ENCODE measurements at regions not wholly inside any gene's neighbourhood (a gene's known extent, or its start where the extent isn't known, plus 50 kb on each side); places are given as distances from the start of the nearest gene placed in this dataset.

DNA sequence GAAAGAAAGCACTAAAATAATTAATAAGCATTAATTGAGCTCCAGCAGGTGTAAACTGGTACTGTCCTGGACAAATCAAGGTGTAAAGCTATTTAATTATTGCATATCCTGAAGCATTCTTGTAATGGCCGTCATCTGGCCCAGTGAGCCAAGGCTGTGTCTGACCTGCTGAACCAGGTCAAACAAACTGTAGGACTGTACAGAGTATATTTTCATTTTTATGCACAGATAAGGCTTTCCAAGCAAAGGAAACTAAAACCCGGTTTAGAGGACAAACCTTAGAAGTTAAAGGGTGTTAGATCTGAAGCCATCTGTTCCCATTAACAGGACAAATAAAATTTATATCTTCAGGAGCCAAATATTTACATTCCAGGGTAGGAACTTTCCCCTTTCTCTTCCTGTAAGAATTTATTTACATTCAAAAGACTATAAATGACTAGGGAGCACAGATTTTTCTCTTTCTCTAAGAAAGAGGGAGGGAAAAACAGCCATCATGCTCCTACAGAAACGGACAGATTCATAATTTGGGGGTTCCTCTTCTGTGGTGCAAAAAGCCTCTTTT, 69.8 kb downstream of the ESM1 start:
- Histone ChIP-seq H3K79me2 (ENCODE audit: low read depth) (no peaks in the 10 kb centered on the region), H3K9me3 (ENCODE audit: insufficient read depth, low read depth) (no peaks in the 10 kb centered on the region), H3K4me3 (no peak overlapping the region), H3K4me2 (no peak overlapping the region), H2AFZ (no peak overlapping the region), H3F3A (ENCODE audit: insufficient read depth, low read depth) (no peaks in the 10 kb centered on the region), H4K20me1 (ENCODE audit: insufficient read depth) (no peaks in the 10 kb centered on the region), H3K4me1 (replicated peaks; ENCODE audit: insufficient read depth) (no peaks in the 10 kb centered on the region), H3K9me2 (ENCODE audit: insufficient read depth) (no peaks in the 10 kb centered on the region), H3K27ac (no peak overlapping the region), H3K36me3 (ENCODE audit: low read depth) (no peaks in the 10 kb centered on the region), H3K27me3 (ENCODE audit: insufficient read depth, low read depth) (peaks cover 20% of the 10 kb centered on the region)
- TF ChIP-seq, protein P1, sequence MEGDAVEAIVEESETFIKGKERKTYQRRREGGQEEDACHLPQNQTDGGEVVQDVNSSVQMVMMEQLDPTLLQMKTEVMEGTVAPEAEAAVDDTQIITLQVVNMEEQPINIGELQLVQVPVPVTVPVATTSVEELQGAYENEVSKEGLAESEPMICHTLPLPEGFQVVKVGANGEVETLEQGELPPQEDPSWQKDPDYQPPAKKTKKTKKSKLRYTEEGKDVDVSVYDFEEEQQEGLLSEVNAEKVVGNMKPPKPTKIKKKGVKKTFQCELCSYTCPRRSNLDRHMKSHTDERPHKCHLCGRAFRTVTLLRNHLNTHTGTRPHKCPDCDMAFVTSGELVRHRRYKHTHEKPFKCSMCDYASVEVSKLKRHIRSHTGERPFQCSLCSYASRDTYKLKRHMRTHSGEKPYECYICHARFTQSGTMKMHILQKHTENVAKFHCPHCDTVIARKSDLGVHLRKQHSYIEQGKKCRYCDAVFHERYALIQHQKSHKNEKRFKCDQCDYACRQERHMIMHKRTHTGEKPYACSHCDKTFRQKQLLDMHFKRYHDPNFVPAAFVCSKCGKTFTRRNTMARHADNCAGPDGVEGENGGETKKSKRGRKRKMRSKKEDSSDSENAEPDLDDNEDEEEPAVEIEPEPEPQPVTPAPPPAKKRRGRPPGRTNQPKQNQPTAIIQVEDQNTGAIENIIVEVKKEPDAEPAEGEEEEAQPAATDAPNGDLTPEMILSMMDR (conservative IDR thresholded peaks at IDR 0.05) = no peak
- no peak for TF ChIP-seq EZH2 (IDR thresholded peaks at IDR 0.05; ENCODE audit: low read depth)
- POLR2A ChIA-PET (ENCODE audit: unreplicated experiment) = no interaction called here
- no TSS peak for BruUV-seq (replicated peaks)
- intact Hi-C loops (cut with micrococcal nuclease; ENCODE audit: unreplicated experiment) = no loop called here
- CTCF ChIA-PET = no interaction called here
- no peak for DNase-seq

DNA sequence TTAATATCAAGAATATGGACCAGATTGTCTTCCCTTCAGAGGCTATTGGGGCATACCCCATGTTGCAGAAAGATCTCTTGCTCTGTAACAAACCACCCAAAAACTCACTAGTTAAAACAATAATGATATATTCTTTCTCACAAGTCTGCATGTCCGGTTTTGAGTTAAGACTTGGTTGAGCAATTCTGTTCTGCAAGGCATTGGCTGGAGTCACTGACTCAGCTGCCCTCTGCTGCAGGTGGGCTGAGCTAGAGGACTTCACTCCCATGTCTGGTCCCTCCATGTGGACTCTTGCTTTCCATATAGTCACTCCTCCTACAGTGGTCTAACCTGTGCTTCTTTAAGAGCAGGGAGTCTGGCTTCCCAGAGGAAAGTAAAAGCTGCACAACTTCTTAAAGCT, 73.4 kb downstream of the ESM1 start:
- Histone ChIP-seq H3K27ac (no peak overlapping the region), H3F3A (ENCODE audit: insufficient read depth, low read depth) (no peaks in the 10 kb centered on the region), H3K27me3 (ENCODE audit: insufficient read depth, low read depth) (peaks cover 24% of the 10 kb centered on the region), H4K20me1 (ENCODE audit: insufficient read depth) (no peaks in the 10 kb centered on the region), H3K4me1 (replicated peaks; ENCODE audit: insufficient read depth) (no peaks in the 10 kb centered on the region), H3K36me3 (ENCODE audit: low read depth) (no peaks in the 10 kb centered on the region), H3K9me2 (ENCODE audit: insufficient read depth) (no peaks in the 10 kb centered on the region), H2AFZ (no peak overlapping the region), H3K79me2 (ENCODE audit: low read depth) (no peaks in the 10 kb centered on the region), H3K9me3 (ENCODE audit: insufficient read depth, low read depth) (no peaks in the 10 kb centered on the region), H3K4me3 (no peak overlapping the region), H3K4me2 (no peak overlapping the region)
- POLR2A ChIA-PET (ENCODE audit: unreplicated experiment) = no interaction called here
- no TSS peak for BruUV-seq (replicated peaks)
- intact Hi-C loops (cut with micrococcal nuclease; ENCODE audit: unreplicated experiment) = no loop called here
- TF ChIP-seq, protein P1 (conservative IDR thresholded peaks at IDR 0.05) = no peak
- no peak for TF ChIP-seq EZH2 (IDR thresholded peaks at IDR 0.05; ENCODE audit: low read depth)
- CTCF ChIA-PET = interaction anchor here (0.6 kb wide), 1 partner anchor 176 kb away, joined by 3 read pairs; no protein-coding TSS in a partner anchor
- no peak for DNase-seq

DNA sequence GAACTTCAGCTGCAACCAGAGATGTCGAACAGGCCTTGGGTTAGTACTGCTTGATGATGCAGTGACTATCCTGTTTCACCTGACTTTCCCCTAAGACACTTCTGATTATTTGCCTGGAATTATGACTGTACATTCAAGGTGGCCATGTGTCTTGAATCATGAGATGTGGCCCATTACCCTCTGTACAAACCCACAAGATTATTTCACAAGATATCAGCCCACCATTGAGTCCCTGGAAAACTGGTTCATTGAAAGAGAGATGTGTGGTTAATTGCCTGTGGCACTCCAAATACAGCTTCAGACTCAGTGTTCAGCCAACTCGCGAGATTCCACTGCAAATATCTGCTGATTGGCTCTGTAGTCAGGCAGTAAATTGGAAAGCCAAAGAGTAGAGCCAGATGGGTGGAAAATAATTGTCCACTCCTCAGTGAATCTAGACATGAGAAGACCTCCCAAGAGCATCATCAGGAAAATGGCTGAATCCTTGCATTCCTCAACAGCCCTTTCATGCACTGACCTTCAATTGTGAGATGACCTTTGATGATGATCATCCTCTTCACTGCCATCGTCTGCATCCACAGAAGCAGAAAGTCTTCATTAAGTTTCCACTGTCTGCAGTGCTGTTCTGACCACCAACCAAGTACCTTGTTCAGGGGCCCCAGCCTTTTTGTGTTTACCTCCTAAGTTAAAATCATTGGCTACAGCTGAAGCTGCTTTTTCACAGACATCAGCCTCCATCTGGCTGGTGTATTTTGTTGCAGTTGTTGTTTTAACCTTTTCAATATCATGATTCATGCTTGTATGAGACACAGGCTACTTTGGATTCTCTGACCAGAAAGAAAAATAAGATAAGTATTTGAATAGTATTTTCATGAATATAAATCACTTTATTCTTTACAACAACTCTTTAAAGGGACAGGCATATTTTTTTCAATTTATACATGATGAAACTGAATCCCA, 75.2 kb downstream of the ESM1 start:
- TF ChIP-seq EZH2 (IDR thresholded peaks at IDR 0.05; ENCODE audit: low read depth) = no peak
- TF ChIP-seq, protein P1 (conservative IDR thresholded peaks at IDR 0.05) = no peak
- Histone ChIP-seq H3F3A (ENCODE audit: insufficient read depth, low read depth) (no peaks in the 10 kb centered on the region), H3K27me3 (ENCODE audit: insufficient read depth, low read depth) (peaks cover 24% of the 10 kb centered on the region), H3K27ac (no peak overlapping the region), H3K36me3 (ENCODE audit: low read depth) (no peaks in the 10 kb centered on the region), H3K4me2 (no peak overlapping the region), H2AFZ (no peak overlapping the region), H3K4me1 (replicated peaks; ENCODE audit: insufficient read depth) (no peaks in the 10 kb centered on the region), H3K9me2 (ENCODE audit: insufficient read depth) (no peaks in the 10 kb centered on the region), H3K9me3 (ENCODE audit: insufficient read depth, low read depth) (no peaks in the 10 kb centered on the region), H3K4me3 (no peak overlapping the region), H4K20me1 (ENCODE audit: insufficient read depth) (no peaks in the 10 kb centered on the region), H3K79me2 (ENCODE audit: low read depth) (no peaks in the 10 kb centered on the region)
- BruUV-seq (replicated peaks) = no TSS peak
- DNase-seq = no peak
- CTCF ChIA-PET = no interaction called here
- intact Hi-C loops (cut with micrococcal nuclease; ENCODE audit: unreplicated experiment) = no loop called here
- POLR2A ChIA-PET (ENCODE audit: unreplicated experiment) = no interaction called here

All from PC-9 (cell line).